HG03280 (cell line): ENCODE measurements at regions not wholly inside any gene's neighbourhood (a gene's known extent, or its start where the extent isn't known, plus 50 kb on each side); places are given as distances from the start of the nearest gene placed in this dataset.

ENCODE experiments used
- ATAC-seq: cut with Tn5 transposase; IDR thresholded peaks from one replicate; pipeline ENCODE4 v1.9.1; 2021; ENCODE audit warnings: mild to moderate bottlenecking, moderate library complexity; ENCODE audit not compliant: unreplicated experiment

DNA sequence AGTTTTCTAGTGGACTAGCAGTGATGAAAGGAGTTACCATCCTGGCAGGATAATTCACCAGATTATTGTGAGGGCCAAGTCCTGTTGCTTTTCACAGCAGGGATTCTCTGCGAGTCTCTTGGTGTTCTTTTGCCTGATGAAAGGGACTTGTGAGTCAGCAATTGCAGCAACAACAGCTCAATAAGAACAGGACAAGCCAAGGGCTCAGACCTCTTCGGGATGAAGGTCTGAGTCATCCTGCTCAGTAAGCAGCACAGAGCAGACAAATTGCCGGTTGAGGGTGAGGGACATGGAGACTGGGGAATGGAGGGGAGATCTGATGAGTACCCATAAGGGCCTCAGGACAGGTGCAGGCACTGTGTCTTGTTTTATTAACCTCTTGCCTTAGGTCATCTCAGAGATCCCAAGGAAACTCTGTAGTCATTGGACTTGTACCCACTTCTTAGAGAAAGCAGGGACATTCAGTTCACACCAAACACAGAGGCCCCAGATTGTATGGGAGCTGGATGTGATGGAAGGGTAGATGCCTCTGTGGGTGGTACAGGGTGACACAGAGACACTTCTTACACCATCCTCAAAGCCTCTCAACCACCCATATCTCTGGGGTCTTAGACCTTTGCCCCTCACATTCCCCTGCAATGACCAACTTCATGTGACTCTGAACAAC lies 173.8 kb upstream of the TLE3 start:
- no peak for ATAC-seq

DNA sequence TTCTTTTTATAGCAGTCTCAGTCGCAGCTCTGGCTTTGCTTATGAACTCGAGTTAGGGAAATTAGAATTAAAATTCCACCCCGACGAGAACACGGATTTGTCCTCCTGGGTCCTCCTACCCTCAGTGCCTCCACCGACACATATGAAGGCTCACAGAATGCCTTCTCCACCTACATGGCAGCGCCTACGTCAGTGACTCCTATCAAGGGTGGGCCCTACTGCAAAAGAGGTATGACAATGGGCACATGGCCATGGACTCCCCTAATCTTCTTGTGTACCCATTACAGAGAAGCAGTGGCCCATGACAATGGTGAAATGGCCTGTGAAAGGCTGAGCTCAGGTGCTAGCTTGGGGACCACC lies 173.0 kb upstream of the TLE3 start:
- no peak for ATAC-seq

GRCh38 chr15:70269991-70270751 lies 172.5 kb upstream of the TLE3 start:
- no peak for ATAC-seq

DNA sequence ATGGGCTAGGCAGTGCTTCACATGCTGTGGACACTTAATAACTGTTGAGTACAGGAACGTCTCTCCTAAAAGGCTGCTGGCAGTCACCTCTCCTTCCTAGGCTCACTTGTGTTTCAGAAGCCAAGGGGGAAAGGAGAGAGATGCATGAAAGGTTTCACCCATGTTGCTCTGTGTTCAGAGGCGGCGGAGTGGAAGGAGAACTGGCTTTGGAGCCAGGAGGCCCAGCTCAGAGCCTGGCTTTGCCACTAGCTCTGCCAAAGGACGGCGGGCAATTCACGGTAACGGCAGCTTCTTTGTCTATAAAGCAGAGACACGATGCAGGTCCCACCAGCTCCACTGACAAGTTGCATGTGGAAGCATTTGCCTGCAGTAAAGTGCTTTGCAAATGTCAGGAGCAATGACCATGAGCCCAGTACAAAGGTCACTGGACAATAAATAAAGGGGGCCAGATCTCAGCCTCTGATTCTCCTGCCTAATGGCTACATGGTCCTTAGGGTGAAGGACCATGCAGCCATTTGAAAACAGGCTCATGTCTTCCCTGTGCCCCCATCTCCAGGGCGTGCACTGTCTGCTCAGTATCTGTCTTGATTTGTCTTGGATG lies 171.7 kb upstream of the TLE3 start:
- ATAC-seq, result no peak

GRCh38 chr15:70268698-70269251 lies 171.1 kb upstream of the TLE3 start:
- ATAC-seq, result no peak

- ATAC-seq, result no peak
These were observed 170.2 kb upstream of the TLE3 start for GRCh38 chr15:70267879-70268278.

DNA sequence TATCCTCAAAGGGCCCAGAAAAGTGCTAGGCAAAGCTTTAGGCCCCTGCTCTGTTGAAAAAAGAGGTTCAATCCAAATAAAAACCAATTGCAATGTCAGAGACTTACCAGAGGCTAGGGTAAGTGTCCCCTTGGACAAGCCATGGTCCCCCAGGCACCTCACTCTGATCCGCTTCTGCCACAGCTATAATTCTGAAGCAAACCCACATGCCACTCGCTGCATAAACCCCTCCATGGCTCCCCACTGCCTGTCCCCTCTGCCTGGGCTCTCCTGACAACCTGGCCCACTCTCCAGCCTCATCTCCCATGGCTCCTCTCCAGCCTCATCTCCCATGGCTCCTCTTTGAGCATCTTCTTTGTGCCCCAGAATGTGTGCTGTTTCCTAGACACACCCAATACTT lies 169.6 kb upstream of the TLE3 start:
- no peak for ATAC-seq

- no peak for ATAC-seq
These were observed 168.8 kb upstream of the TLE3 start for GRCh38 chr15:70266412-70267121.

- no peak for ATAC-seq
These were observed 168.3 kb upstream of the TLE3 start for GRCh38 chr15:70265986-70266385.

- ATAC-seq, result no peak
These were observed 167.8 kb upstream of the TLE3 start for GRCh38 chr15:70265466-70265978.

- ATAC-seq, result no peak
These were observed 167.2 kb upstream of the TLE3 start for GRCh38 chr15:70264738-70265465.

DNA sequence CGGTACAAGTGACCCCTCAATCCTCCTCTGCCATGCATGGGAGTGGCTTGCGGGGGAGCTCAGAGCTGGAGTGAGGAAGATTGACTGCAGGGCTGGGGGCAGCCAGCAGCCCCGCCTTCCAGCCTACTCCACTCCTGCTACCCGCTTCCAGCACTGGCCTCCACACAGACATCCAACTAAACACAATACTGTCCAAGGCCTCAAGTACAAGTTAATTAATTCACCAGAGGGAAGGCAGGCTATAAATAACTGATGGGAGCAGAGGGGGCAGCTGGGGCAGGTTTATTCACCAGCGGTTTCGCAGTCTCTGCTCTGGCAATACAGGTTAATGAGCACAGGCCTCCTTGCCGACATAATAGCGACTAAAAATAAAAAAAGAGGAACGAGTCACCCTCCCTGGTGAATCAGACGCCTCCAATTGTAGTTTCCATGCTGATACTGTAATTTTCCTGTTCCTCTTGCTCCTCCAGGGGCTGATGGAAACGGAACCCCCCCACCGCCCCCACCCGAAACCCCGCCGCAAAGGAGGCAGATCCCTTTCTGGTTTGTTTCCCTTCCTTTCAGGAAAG lies 166.4 kb upstream of the TLE3 start:
- ATAC-seq, result no peak

DNA sequence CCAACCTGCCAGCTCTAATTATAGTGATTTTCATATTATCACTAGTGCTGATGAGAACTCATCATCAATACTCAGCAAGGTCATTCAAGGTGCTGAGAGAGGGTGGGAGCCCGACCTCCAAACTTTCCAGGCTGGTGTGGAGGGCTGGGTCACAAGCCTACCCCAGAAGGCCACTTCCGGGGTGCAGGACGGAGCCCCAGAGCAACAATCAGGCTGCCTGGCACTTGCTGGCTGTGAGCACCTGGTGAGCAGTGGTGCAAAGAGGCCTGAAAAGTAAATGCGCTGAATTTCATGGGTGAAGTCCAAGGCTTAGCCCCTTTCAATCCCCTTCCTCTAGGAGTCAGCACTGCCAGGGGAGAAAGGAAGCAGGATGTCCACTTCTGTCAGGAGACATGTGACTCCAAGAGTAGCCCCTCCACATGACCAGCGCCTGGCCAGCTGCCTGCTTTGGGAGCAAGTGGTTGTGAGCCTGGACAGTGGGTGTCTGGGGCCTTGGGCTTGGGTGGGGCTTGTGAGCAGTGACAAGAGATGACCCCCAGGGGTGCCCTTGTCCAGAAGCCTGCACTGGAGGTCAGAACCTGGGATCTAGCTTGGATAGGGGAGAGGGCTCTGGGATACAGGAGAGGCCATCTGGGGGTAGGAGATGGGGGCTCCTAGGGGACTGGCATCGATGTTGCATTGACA lies 165.0 kb upstream of the TLE3 start:
- no peak for ATAC-seq

GRCh38 chr15:70262171-70262570 lies 164.5 kb upstream of the TLE3 start:
- no peak for ATAC-seq

DNA sequence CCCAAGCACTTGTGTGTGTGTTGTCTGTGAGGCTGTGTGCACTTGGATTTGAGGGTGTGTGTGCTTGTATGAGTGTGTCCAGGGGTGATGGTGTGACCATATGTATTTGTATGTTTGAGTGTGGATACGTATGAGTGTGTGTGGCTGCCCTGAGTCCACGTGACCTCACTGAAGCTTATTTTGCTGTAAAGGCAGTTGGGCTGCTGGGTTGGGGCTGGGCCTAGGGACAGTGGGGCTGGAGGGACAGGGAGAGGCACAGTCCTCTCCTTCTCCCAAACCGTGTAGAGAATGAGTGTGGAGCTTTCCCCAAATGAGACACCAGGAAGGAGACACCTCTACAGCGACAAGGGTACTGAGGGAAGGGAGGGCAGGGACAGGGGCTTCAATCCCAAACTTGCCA lies 163.4 kb upstream of the TLE3 start:
- ATAC-seq, result no peak

DNA sequence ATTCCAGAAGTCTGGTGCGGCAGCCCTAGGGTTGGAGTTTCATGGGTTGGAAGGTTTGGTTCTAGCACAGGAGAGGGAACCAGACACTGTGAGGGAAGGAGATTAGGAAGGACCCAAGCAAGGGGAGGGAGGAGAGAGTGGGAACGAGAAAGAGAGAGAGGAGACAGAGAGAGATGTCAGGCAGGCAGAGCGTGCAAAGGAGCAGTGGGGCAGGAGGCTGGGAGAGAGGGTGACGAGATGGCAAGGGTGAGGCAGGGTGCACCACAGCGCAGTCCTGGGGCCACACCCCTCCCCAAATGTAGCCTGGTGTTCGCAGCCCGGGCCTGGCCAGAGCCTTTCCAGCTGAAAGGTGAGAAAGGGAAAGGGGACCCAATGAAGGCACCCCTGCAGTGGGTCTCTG lies 162.9 kb upstream of the TLE3 start:
- ATAC-seq, result no peak

DNA sequence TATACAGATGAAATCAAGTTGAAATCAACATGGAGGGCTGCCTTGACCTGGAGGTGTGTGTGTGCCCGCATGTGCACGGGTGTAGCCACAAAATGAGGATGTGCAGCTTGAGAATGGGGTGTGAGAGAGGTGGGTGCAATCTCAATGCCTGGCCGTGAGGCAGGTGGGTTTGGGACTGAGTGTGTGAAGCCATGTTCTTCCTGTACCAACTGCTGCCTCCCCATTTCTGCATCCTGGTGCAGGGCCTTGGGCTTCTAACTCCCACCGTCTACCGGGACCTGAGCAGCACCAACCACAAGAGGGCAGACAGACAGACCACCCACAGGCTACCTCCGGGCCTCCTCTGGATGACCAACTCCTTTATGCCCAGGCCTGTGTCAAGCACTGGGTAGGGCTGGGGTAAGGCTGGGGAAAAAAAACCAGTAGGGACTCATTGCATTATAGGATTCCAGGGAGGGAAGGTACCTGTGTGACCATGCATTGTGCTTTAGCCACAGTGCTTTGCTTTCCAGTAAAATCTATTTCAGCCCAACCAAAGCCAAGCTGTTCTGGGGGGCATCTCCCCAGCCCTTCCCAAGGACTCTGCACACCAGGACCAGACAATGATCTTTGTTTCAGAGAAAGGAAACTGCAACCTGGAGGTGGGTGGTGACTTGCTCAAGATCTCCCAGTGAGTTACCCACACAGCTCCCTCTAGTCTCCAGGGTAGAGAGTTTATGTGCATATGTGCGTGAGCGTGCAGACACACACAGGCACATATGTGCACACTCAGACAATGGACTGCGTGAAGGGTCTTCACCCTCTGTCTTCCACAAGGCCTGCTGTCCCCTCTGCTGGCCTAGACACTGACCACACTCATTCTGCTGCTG lies 162.2 kb upstream of the TLE3 start:
- ATAC-seq, result no peak

DNA sequence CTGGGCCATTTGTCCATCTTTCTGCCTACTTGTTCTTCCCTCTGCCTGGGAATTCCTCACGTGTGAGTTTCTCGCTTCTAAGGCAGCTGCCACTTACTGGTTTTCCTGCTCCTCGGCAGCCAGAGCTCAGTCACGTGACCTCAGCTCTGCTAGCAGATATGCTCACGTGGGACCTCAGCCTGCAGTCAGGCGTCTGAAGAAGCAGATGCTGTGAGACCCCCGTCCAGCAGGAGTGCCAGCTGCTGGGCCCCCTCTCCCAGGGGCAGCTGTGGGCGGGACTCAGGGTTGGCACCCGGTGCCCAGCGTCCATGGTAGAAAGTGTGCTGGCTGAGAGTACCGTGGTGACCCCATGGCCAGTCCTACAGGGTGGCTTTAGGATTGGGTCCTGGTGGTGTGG lies 161.3 kb upstream of the TLE3 start:
- ATAC-seq, result no peak
